Mesendoderm (in vitro differentiated cells): ENCODE measurements at regions not wholly inside any gene's neighbourhood (a gene's known extent, or its start where the extent isn't known, plus 50 kb on each side); places are given as distances from the start of the nearest gene placed in this dataset.

ENCODE experiments used
- DNase-seq: peaks from one replicate; pipeline ENCODE4 v3.0.0; 2013
- H2AK5ac ChIP-seq: 2 replicates; pipeline ENCODE4 v1.6.1; 2013; ENCODE audit warnings: low read length, inconsistent platforms
- H2BK120ac ChIP-seq: 2 replicates; pipeline ENCODE4 v1.6.1; 2013; ENCODE audit warnings: low read depth, mild to moderate bottlenecking, low read length, moderate library complexity, mixed read lengths
- H2BK15ac ChIP-seq: replicated peaks from 2 replicates; pipeline ENCODE4 v1.6.1; 2013; ENCODE audit warnings: low read depth, mild to moderate bottlenecking, moderate library complexity
- H2BK5ac ChIP-seq: 2 replicates; pipeline ENCODE4 v1.6.1; 2013; ENCODE audit warnings: low read length, inconsistent platforms
- H3K18ac ChIP-seq: 2 replicates; pipeline ENCODE4 v1.6.1; 2013; ENCODE audit warnings: mild to moderate bottlenecking, low read length, mixed read lengths
- H3K23ac ChIP-seq: one replicate; pipeline ENCODE4 v1.6.1; 2013; ENCODE audit warnings: low read length
- H3K27ac ChIP-seq: 2 replicates; pipeline ENCODE4 v1.5.1; 2013; ENCODE audit warnings: low read depth, mild to moderate bottlenecking, inconsistent platforms, low read length, moderate library complexity
- H3K27me3 ChIP-seq: 2 replicates; pipeline ENCODE4 v1.6.1; 2013; ENCODE audit warnings: low read length, control low read depth, mild to moderate bottlenecking, inconsistent platforms; ENCODE audit not compliant: insufficient read depth, poor library complexity
- H3K36me3 ChIP-seq: 2 replicates; pipeline ENCODE4 v1.6.1; 2013; ENCODE audit warnings: low read length, inconsistent platforms; ENCODE audit not compliant: control insufficient read depth, insufficient read depth
- H3K4ac ChIP-seq: one replicate; pipeline ENCODE4 v1.6.1; 2013; ENCODE audit warnings: low read depth, mild to moderate bottlenecking, low read length, moderate library complexity
- H3K4me1 ChIP-seq: 2 replicates; pipeline ENCODE4 v1.6.1; 2013; ENCODE audit warnings: low read depth, low read length, inconsistent platforms; ENCODE audit not compliant: control insufficient read depth
- H3K4me2 ChIP-seq: 2 replicates; pipeline ENCODE4 v1.6.1; 2013; ENCODE audit warnings: low read length
- H3K4me3 ChIP-seq: 2 replicates; pipeline ENCODE4 v1.5.1; 2013; ENCODE audit warnings: mild to moderate bottlenecking, low read length
- H3K56ac ChIP-seq: one replicate; pipeline ENCODE4 v1.6.1; 2013; ENCODE audit warnings: low read length
- H3K79me1 ChIP-seq: 2 replicates; pipeline ENCODE4 v1.6.1; 2013; ENCODE audit warnings: low read length, inconsistent platforms
- H3K79me2 ChIP-seq: 2 replicates; pipeline ENCODE4 v1.6.1; 2013; ENCODE audit warnings: mild to moderate bottlenecking, low read length; ENCODE audit not compliant: control insufficient read depth, insufficient read depth
- H3K9ac ChIP-seq: 2 replicates; pipeline ENCODE4 v1.6.1; 2013; ENCODE audit warnings: low read length, inconsistent platforms
- H4K5ac ChIP-seq: one replicate; pipeline ENCODE4 v1.6.1; 2013; ENCODE audit warnings: low read length
- H4K8ac ChIP-seq: one replicate; pipeline ENCODE4 v1.6.1; 2013; ENCODE audit warnings: low read depth, mild to moderate bottlenecking, control low read depth, low read length, moderate library complexity
- WGBS: extraction: QIAGEN DNeasy Blood & Tissue Kit; methylation state at CpG from one replicate; pipeline ENCODE4 v1.1.7; 2013; ENCODE audit warnings: low lambda C conversion rate, missing lambda C conversion rate; ENCODE audit not compliant: insufficient coverage; ENCODE audit errors: extremely low coverage; 5-methylcytosine and 5-hydroxymethylcytosine counted together

DNA sequence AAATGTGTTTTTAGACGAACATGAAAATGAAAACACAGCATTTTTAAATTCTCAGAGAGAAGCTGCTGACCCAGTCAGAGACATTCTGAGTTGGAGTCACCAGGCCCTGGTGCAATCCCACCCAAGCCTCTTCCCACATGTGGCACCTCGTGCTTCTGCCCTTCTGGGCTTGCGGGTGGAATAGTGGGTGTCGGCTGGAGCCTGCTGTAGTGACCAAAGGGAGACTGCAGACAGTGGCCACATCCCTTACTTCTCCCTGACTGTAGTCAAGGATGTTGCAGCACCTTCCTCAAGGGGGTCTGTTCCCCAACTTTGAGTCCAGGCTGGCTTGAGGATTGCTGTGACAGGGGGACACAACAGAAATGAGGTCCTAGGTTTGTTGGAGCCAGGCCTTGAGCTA lies 104.4 kb upstream of the GLI2 start:
- WGBS, result no CpG with 5 or more reads among the region's 4 CpGs
- no peak overlapping the region for H3K4ac ChIP-seq
- no peak overlapping the region for H2BK15ac ChIP-seq
- no peak for DNase-seq
- no peak overlapping the region for H3K56ac ChIP-seq
- no peaks in the 10 kb centered on the region for H3K79me1 ChIP-seq
- H3K27me3 ChIP-seq, result no peaks in the 10 kb centered on the region
- H2BK120ac ChIP-seq, result no peak overlapping the region
- H3K36me3 ChIP-seq, result no peaks in the 10 kb centered on the region
- no peak overlapping the region for H3K4me3 ChIP-seq
- no peak overlapping the region for H2BK5ac ChIP-seq
- H4K8ac ChIP-seq, result no peak overlapping the region
- no peaks in the 10 kb centered on the region for H3K4me1 ChIP-seq
- no peak overlapping the region for H3K4me2 ChIP-seq
- H3K9ac ChIP-seq, result no peak overlapping the region
- H3K18ac ChIP-seq, result no peak overlapping the region
- H3K27ac ChIP-seq, result no peak overlapping the region
- H3K79me2 ChIP-seq, result no peaks in the 10 kb centered on the region
- no peak overlapping the region for H3K23ac ChIP-seq
- H4K5ac ChIP-seq, result no peak overlapping the region
- no peak overlapping the region for H2AK5ac ChIP-seq

DNA sequence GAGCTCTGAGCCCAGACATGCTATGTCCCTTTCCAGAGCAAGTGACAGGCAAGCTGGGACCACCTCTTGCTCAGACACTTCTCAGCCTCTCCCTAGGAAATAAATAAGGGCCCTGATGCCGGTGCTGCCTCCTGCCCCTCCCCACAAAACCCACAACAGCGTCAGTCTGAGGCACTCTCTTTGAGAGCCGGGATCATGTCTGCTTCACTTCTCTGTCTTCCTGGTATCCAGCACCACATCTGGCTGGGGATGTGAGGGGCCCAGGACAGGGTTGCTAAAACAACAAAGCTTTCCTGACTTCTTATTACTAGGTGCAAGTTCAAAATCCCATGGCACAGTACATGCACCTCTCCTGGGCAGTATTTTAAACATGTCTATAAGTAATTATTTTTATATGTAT lies 103.9 kb upstream of the GLI2 start:
- H2BK15ac ChIP-seq, result no peak overlapping the region
- H2BK120ac ChIP-seq, result no peak overlapping the region
- no peak overlapping the region for H3K23ac ChIP-seq
- H3K79me1 ChIP-seq, result no peaks in the 10 kb centered on the region
- H3K56ac ChIP-seq, result no peak overlapping the region
- no peaks in the 10 kb centered on the region for H3K79me2 ChIP-seq
- no peak overlapping the region for H2AK5ac ChIP-seq
- H3K4me2 ChIP-seq, result no peak overlapping the region
- no peak overlapping the region for H2BK5ac ChIP-seq
- no peak overlapping the region for H3K4me3 ChIP-seq
- no CpG with 5 or more reads among the region's 3 CpGs for WGBS
- H4K8ac ChIP-seq, result no peak overlapping the region
- no peak overlapping the region for H3K4ac ChIP-seq
- H3K9ac ChIP-seq, result no peak overlapping the region
- no peak for DNase-seq
- no peak overlapping the region for H3K27ac ChIP-seq
- no peak overlapping the region for H3K18ac ChIP-seq
- H3K27me3 ChIP-seq, result no peaks in the 10 kb centered on the region
- H4K5ac ChIP-seq, result no peak overlapping the region
- no peaks in the 10 kb centered on the region for H3K36me3 ChIP-seq
- H3K4me1 ChIP-seq, result no peaks in the 10 kb centered on the region

DNA sequence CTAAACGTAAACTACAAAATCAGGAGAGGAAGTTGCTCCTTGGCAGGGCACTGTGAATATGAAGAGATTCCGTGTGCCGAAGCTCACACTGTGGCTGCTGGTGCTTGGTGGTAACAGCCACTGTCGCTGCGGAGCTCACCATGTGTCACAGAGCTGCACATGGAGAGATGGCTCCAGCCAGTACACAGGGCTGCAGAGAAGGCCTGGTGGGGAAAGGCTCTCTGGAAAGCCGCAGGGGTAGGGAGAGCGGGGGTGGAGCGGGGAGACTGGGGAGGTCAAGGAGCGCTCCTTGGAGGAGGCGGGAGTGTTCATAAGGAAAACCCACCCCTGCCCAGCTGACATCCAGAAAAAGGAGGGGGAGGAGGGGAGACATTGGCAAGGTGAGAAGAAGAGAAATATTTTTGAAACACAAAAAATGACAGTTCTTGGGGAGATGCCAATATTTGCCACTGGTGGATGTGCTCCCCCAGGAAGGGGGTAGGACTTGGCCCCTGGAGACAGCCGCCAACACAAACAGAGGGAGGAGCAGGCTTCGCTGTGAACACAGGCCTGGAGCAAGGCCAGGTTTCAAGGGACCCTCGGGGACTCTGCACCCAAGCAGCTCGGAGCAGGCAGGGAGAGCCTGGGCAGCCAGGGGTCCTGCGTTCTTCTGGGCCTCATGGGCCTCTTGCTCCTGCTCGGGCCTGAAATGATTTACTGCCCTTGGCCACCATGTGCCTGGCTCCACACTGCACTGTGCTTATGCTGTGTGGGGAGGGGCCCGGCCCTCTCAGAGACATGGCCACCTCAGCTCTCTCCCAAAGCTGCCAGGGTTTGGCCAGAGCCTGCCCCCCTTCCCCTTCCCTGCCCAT lies 102.6 kb upstream of the GLI2 start:
- no peak overlapping the region for H2BK15ac ChIP-seq
- no peaks in the 10 kb centered on the region for H3K36me3 ChIP-seq
- no peak for DNase-seq
- H4K8ac ChIP-seq, result no peak overlapping the region
- H3K4ac ChIP-seq, result no peak overlapping the region
- no peak overlapping the region for H4K5ac ChIP-seq
- H3K79me1 ChIP-seq, result no peaks in the 10 kb centered on the region
- H2BK5ac ChIP-seq, result no peak overlapping the region
- no peak overlapping the region for H3K27ac ChIP-seq
- no peak overlapping the region for H3K4me3 ChIP-seq
- H3K18ac ChIP-seq, result no peak overlapping the region
- no peak overlapping the region for H3K56ac ChIP-seq
- no CpG with 5 or more reads among the region's 17 CpGs for WGBS
- no peaks in the 10 kb centered on the region for H3K79me2 ChIP-seq
- H3K4me2 ChIP-seq, result no peak overlapping the region
- no peak overlapping the region for H3K9ac ChIP-seq
- no peaks in the 10 kb centered on the region for H3K27me3 ChIP-seq
- H3K4me1 ChIP-seq, result no peaks in the 10 kb centered on the region
- H2AK5ac ChIP-seq, result no peak overlapping the region
- no peak overlapping the region for H3K23ac ChIP-seq
- H2BK120ac ChIP-seq, result no peak overlapping the region

DNA sequence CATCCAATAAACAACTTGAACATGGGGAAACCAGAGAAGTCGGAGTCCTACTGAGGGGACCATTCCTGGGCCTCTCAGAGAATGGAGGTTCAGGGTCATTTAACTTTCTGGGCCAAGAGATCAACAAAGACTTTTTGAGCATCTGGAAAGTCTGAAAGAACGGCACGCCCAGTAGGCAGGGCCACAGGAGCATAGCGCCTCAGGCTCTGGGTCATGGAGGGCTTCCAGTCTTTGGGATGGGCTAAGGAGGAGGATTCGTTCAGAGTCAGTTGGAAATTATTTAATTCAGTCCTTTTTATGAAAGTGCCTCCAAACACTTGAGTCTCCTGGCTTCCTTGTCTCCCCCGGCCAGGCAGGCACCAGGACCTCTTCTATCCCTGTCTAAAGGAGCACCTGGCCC lies 101.1 kb upstream of the GLI2 start:
- H3K56ac ChIP-seq, result no peak overlapping the region
- H3K4me1 ChIP-seq, result no peaks in the 10 kb centered on the region
- H2AK5ac ChIP-seq, result no peak overlapping the region
- H3K79me1 ChIP-seq, result no peaks in the 10 kb centered on the region
- H3K23ac ChIP-seq, result no peak overlapping the region
- no peak overlapping the region for H2BK120ac ChIP-seq
- no peak overlapping the region for H2BK5ac ChIP-seq
- no peak overlapping the region for H3K18ac ChIP-seq
- H3K27me3 ChIP-seq, result no peaks in the 10 kb centered on the region
- H3K4ac ChIP-seq, result no peak overlapping the region
- H3K79me2 ChIP-seq, result no peaks in the 10 kb centered on the region
- H3K4me3 ChIP-seq, result no peak overlapping the region
- H3K27ac ChIP-seq, result no peak overlapping the region
- H3K4me2 ChIP-seq, result no peak overlapping the region
- no peak overlapping the region for H4K8ac ChIP-seq
- no CpG with 5 or more reads among the region's 6 CpGs for WGBS
- H3K9ac ChIP-seq, result no peak overlapping the region
- no peak overlapping the region for H4K5ac ChIP-seq
- H3K36me3 ChIP-seq, result no peaks in the 10 kb centered on the region
- DNase-seq, result no peak
- no peak overlapping the region for H2BK15ac ChIP-seq

DNA sequence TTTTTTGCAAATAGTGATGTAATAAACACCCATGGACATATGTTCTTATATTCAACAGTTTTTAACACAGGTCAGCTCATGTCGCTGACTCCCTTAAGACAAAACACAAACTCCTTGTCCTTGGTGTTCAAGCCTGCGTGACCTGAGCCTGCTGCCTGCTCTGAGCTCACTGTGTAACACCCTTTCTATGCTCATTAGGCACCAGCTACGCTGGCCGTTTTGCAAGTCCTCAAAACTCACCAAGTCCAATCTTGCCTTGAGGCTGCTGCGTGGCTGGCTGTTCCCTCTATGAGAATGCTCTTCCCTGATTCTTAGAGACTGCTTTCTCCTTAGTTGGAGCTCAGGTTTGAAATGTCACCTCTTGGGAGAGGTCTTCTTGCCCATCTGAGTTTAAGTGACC lies 100.5 kb upstream of the GLI2 start:
- DNase-seq, result no peak
- no peak overlapping the region for H2BK15ac ChIP-seq
- no peaks in the 10 kb centered on the region for H3K79me1 ChIP-seq
- no peak overlapping the region for H3K4me2 ChIP-seq
- H4K8ac ChIP-seq, result no peak overlapping the region
- no peak overlapping the region for H3K4me3 ChIP-seq
- no peaks in the 10 kb centered on the region for H3K36me3 ChIP-seq
- H2BK5ac ChIP-seq, result no peak overlapping the region
- no peaks in the 10 kb centered on the region for H3K79me2 ChIP-seq
- H2BK120ac ChIP-seq, result no peak overlapping the region
- H3K56ac ChIP-seq, result no peak overlapping the region
- no peak overlapping the region for H3K18ac ChIP-seq
- no peak overlapping the region for H3K9ac ChIP-seq
- H3K4me1 ChIP-seq, result no peaks in the 10 kb centered on the region
- H3K27me3 ChIP-seq, result no peaks in the 10 kb centered on the region
- H4K5ac ChIP-seq, result no peak overlapping the region
- H3K4ac ChIP-seq, result no peak overlapping the region
- no peak overlapping the region for H2AK5ac ChIP-seq
- no peak overlapping the region for H3K23ac ChIP-seq
- WGBS, result no CpG with 5 or more reads among the region's 5 CpGs
- H3K27ac ChIP-seq, result no peak overlapping the region

DNA sequence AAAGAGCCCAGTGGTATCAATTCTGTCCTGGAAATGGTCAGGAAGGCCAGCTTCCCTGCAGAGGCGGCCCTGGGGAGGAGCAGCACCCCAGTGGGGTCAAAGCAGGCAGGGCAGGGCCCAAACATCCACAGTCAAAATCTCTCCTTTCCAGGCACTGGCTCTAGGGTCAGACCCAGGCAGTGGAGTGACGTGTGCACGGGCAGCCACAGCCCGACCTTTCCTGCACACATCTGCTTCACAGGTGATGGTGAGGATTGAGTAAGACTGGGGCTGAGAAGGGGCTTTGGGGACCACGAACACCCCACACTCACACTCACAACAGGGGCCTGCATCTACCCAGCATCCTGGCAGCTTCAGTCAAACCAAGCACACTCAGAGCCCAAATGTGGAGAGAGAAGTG lies 97.8 kb upstream of the GLI2 start:
- no peaks in the 10 kb centered on the region for H3K36me3 ChIP-seq
- no peak overlapping the region for H4K8ac ChIP-seq
- H2BK120ac ChIP-seq, result no peak overlapping the region
- no peak overlapping the region for H2BK15ac ChIP-seq
- H2AK5ac ChIP-seq, result no peak overlapping the region
- H3K9ac ChIP-seq, result no peak overlapping the region
- no peak overlapping the region for H4K5ac ChIP-seq
- no peak overlapping the region for H3K4ac ChIP-seq
- no peak overlapping the region for H3K27ac ChIP-seq
- DNase-seq, result no peak
- H3K79me1 ChIP-seq, result no peaks in the 10 kb centered on the region
- H2BK5ac ChIP-seq, result no peak overlapping the region
- no peaks in the 10 kb centered on the region for H3K79me2 ChIP-seq
- no peak overlapping the region for H3K4me3 ChIP-seq
- H3K4me2 ChIP-seq, result no peak overlapping the region
- H3K18ac ChIP-seq, result no peak overlapping the region
- H3K27me3 ChIP-seq, result no peaks in the 10 kb centered on the region
- H3K56ac ChIP-seq, result no peak overlapping the region
- H3K4me1 ChIP-seq, result no peaks in the 10 kb centered on the region
- no CpG with 5 or more reads among the region's 5 CpGs for WGBS
- no peak overlapping the region for H3K23ac ChIP-seq
